ENCODE measurements at regions not wholly inside any gene's neighbourhood (a gene's known extent, or its start where the extent isn't known, plus 50 kb on each side); places are given as distances from the start of the nearest gene placed in this dataset.

GRCh38 chr5:119902593-119902992 is 273.2 kb downstream of the FAM170A start:
- TF ChIP-seq CTCF (IDR thresholded peaks at IDR 0.05): no peak
- TF ChIP-seq POLR2A (IDR thresholded peaks at IDR 0.05): no peak

Measured in right lobe of liver (tissue), 4 donors.